ENCODE measurements at regions not wholly inside any gene's neighbourhood (a gene's known extent, or its start where the extent isn't known, plus 50 kb on each side); places are given as distances from the start of the nearest gene placed in this dataset.
A peak's percentile ranks its signal among the peaks of the same experiment; 100 is the strongest.
"Not testable (repeated sequence)": the region's sequence is repeated elsewhere in the genome, so short reads cannot be mapped to it uniquely, and the experiment has no call there.

- DNase-seq: no peak
Measured at GRCh38 chr12:88736031-88736430, 155.8 kb upstream of the KITLG start.

GRCh38 chr12:88733008-88733407 lies 152.7 kb upstream of the KITLG start:
- peak in 1 of 2 experiments; percentile 51 for DNase-seq

GRCh38 chr12:88729196-88729595 lies 148.9 kb upstream of the KITLG start:
- DNase-seq: no peak

- no peak for DNase-seq
Measured at GRCh38 chr12:88726806-88727720, 146.8 kb upstream of the KITLG start.

- DNase-seq: no peak
Measured at GRCh38 chr12:88725592-88726143, 145.4 kb upstream of the KITLG start.

- no peak for DNase-seq
Measured at GRCh38 chr12:88723219-88723618, 142.9 kb upstream of the KITLG start.

GRCh38 chr12:88720785-88721650 lies 140.7 kb upstream of the KITLG start:
- no peak for DNase-seq

GRCh38 chr12:88720231-88720630 lies 140.0 kb upstream of the KITLG start:
- DNase-seq: no peak

- no peak for DNase-seq
Measured at GRCh38 chr12:88717188-88717587, 136.9 kb upstream of the KITLG start.

GRCh38 chr12:88716240-88716639 lies 136.0 kb upstream of the KITLG start:
- DNase-seq: no peak

- no peak for DNase-seq
Measured at GRCh38 chr12:88715673-88716072, 135.4 kb upstream of the KITLG start.

- DNase-seq: not testable (repeated sequence)
Measured at GRCh38 chr12:88714263-88714882, 134.1 kb upstream of the KITLG start.

GRCh38 chr12:88707800-88708199 lies 127.5 kb upstream of the KITLG start:
- DNase-seq: no peak

GRCh38 chr12:88706286-88706685 lies 126.0 kb upstream of the KITLG start:
- DNase-seq: no peak

GRCh38 chr12:88703790-88704189 lies 123.5 kb upstream of the KITLG start:
- no peak for DNase-seq

GRCh38 chr12:88698471-88698870 lies 118.2 kb upstream of the KITLG start:
- DNase-seq: no peak

- no peak for DNase-seq
Measured at GRCh38 chr12:88693837-88694445, 113.7 kb upstream of the KITLG start.

- no peak for DNase-seq
Measured at GRCh38 chr12:88691811-88692210, 111.5 kb upstream of the KITLG start.

GRCh38 chr12:88684610-88685009 lies 104.3 kb upstream of the KITLG start:
- no peak for DNase-seq

- DNase-seq: no peak
Measured at GRCh38 chr12:88684170-88684569, 103.9 kb upstream of the KITLG start.

- DNase-seq: no peak
Measured at GRCh38 chr12:88683628-88684027, 103.4 kb upstream of the KITLG start.

- DNase-seq: no peak
Measured at GRCh38 chr12:88681271-88681670, 101.0 kb upstream of the KITLG start.

GRCh38 chr12:88677464-88677863 lies 97.2 kb upstream of the KITLG start:
- DNase-seq: no peak
